ENCODE measurements at regions not wholly inside any gene's neighbourhood (a gene's known extent, or its start where the extent isn't known, plus 50 kb on each side); places are given as distances from the start of the nearest gene placed in this dataset.

GRCh38 chr1:218024211-218024720 lies 260.8 kb upstream of the RRP15 start:
- DNase-seq (ENCODE audit: low spot score) = no peak

GRCh38 chr1:218025454-218025853 lies 259.6 kb upstream of the RRP15 start:
- no peak for DNase-seq (ENCODE audit: low spot score)

- DNase-seq (ENCODE audit: low spot score) = no peak
Observed at GRCh38 chr1:218027152-218027551, 257.9 kb upstream of the RRP15 start.

- DNase-seq (ENCODE audit: low spot score) = no peak
Observed at GRCh38 chr1:218030846-218031245, 254.2 kb upstream of the RRP15 start.

GRCh38 chr1:218031901-218032300 lies 253.2 kb upstream of the RRP15 start:
- no peak for DNase-seq (ENCODE audit: low spot score)

- DNase-seq (ENCODE audit: low spot score) = no peak
Observed at GRCh38 chr1:218034468-218034867, 250.6 kb upstream of the RRP15 start.

- no peak for DNase-seq (ENCODE audit: low spot score)
Observed at GRCh38 chr1:218048828-218049420, 236.2 kb upstream of the RRP15 start.

- DNase-seq (ENCODE audit: low spot score) = no peak
Observed at GRCh38 chr1:218049641-218050040, 235.5 kb upstream of the RRP15 start.

GRCh38 chr1:218058730-218059129 lies 226.4 kb upstream of the RRP15 start:
- no peak for DNase-seq (ENCODE audit: low spot score)

- DNase-seq (ENCODE audit: low spot score) = no peak
Observed at GRCh38 chr1:218064426-218064825, 220.7 kb upstream of the RRP15 start.

GRCh38 chr1:218066332-218066731 lies 218.8 kb upstream of the RRP15 start:
- no peak for DNase-seq (ENCODE audit: low spot score)

- no peak for DNase-seq (ENCODE audit: low spot score)
Observed at GRCh38 chr1:218068241-218068640, 216.9 kb upstream of the RRP15 start.

GRCh38 chr1:218069180-218069579 lies 215.9 kb upstream of the RRP15 start:
- DNase-seq (ENCODE audit: low spot score) = no peak

- no peak for DNase-seq (ENCODE audit: low spot score)
Observed at GRCh38 chr1:218073062-218073461, 212.0 kb upstream of the RRP15 start.

GRCh38 chr1:218078916-218079315 lies 206.2 kb upstream of the RRP15 start:
- DNase-seq (ENCODE audit: low spot score) = no peak

- no peak for DNase-seq (ENCODE audit: low spot score)
Observed at GRCh38 chr1:218079347-218079746, 205.7 kb upstream of the RRP15 start.

- DNase-seq (ENCODE audit: low spot score) = no peak
Observed at GRCh38 chr1:218079820-218080219, 205.3 kb upstream of the RRP15 start.

- no peak for DNase-seq (ENCODE audit: low spot score)
Observed at GRCh38 chr1:218080863-218081262, 204.2 kb upstream of the RRP15 start.

GRCh38 chr1:218081358-218081757 lies 203.7 kb upstream of the RRP15 start:
- DNase-seq (ENCODE audit: low spot score) = no peak

- no peak for DNase-seq (ENCODE audit: low spot score)
Observed at GRCh38 chr1:218090459-218090858, 194.6 kb upstream of the RRP15 start.

- DNase-seq (ENCODE audit: low spot score) = no peak
Observed at GRCh38 chr1:218101409-218101808, 183.7 kb upstream of the RRP15 start.

GRCh38 chr1:218108034-218108433 lies 177.1 kb upstream of the RRP15 start:
- no peak for DNase-seq (ENCODE audit: low spot score)

- DNase-seq (ENCODE audit: low spot score) = no peak
Observed at GRCh38 chr1:218112862-218113261, 172.2 kb upstream of the RRP15 start.

GRCh38 chr1:218123968-218124367 lies 161.1 kb upstream of the RRP15 start:
- no peak for DNase-seq (ENCODE audit: low spot score)
